Lung (tissue), 11 donors: ENCODE measurements at regions not wholly inside any gene's neighbourhood (a gene's known extent, or its start where the extent isn't known, plus 50 kb on each side); places are given as distances from the start of the nearest gene placed in this dataset.
A peak's percentile ranks its signal among the peaks of the same experiment; 100 is the strongest.

Experiments used
- ATAC-seq: fragments of 200-7000 bp; cut with Tn5 transposase; one replicate; pipeline ENCODE4 v1.9.1; 2020; ENCODE audit warnings: moderate number of reproducible peaks; ENCODE audit not compliant: insufficient read depth, low FRiP score
- DNase-seq, 3 donors: peaks; one replicate each; pipeline ENCODE4 v3.0.0-alpha.2; 2013 to 2017
- H3K27ac ChIP-seq, 2 donors: one replicate each; pipeline ENCODE4 v1.5.1; 2013; ENCODE audit warnings: mild to moderate bottlenecking in 2 of 2, moderate library complexity in 2 of 2, control low read depth in 1 of 2, inconsistent platforms in 1 of 2, low read depth in 1 of 2, low read length in 1 of 2
- H3K27me3 ChIP-seq, 3 donors: one replicate each; pipeline ENCODE4 v1.5.1; 2013; ENCODE audit warnings: low read length in 2 of 3; ENCODE audit not compliant: control insufficient read depth in 3 of 3, insufficient read depth in 3 of 3
- H3K36me3 ChIP-seq, 4 donors: one replicate each; pipeline ENCODE4 v1.5.1; 2013; ENCODE audit warnings: low read length in 4 of 4, mild to moderate bottlenecking in 1 of 4, moderate library complexity in 1 of 4; ENCODE audit not compliant: control insufficient read depth in 4 of 4, insufficient read depth in 4 of 4
- H3K4me1 ChIP-seq, 5 donors: one replicate each; pipeline ENCODE4 v1.5.1; 2013; ENCODE audit warnings: low read length in 5 of 5, mild to moderate bottlenecking in 2 of 5, moderate library complexity in 1 of 5; ENCODE audit not compliant: control insufficient read depth in 5 of 5, insufficient read depth in 5 of 5
- H3K4me3 ChIP-seq: one replicate; pipeline ENCODE4 v1.5.1; 2013; ENCODE audit warnings: mild to moderate bottlenecking, control low read depth, moderate library complexity
- H3K9ac ChIP-seq, 2 donors: one replicate each; pipeline ENCODE4 v1.5.1; 2013; ENCODE audit warnings: low read length in 2 of 2, control low read depth in 1 of 2; ENCODE audit not compliant: insufficient read depth in 1 of 2
- H3K9me3 ChIP-seq, 4 donors: one replicate each; pipeline ENCODE4 v1.5.1; 2013; ENCODE audit warnings: low read length in 3 of 4, mild to moderate bottlenecking in 1 of 4, moderate library complexity in 1 of 4; ENCODE audit not compliant: control insufficient read depth in 4 of 4, insufficient read depth in 3 of 4
- WGBS, 2 donors: extraction: QIAGEN DNeasy Blood & Tissue Kit; methylation state at CpG; one replicate each; pipeline ENCODE4 v1.1.7; 2013; 5-methylcytosine and 5-hydroxymethylcytosine counted together
- TF ChIP-seq, protein P1 (sequence below): IDR thresholded peaks from 2 replicates; pipeline ENCODE4 v1.5.1; 2012; ENCODE audit warnings: mild to moderate bottlenecking; ENCODE audit errors: control extremely low read depth, extremely low read depth
- donor health status: control.
- donor health status: control.
- donor health status: Bipolar disorder and iron deficiency.
- donor health status: healthy.
- donor health status: DM: yes; HTN: yes; CAD: no.

DNA sequence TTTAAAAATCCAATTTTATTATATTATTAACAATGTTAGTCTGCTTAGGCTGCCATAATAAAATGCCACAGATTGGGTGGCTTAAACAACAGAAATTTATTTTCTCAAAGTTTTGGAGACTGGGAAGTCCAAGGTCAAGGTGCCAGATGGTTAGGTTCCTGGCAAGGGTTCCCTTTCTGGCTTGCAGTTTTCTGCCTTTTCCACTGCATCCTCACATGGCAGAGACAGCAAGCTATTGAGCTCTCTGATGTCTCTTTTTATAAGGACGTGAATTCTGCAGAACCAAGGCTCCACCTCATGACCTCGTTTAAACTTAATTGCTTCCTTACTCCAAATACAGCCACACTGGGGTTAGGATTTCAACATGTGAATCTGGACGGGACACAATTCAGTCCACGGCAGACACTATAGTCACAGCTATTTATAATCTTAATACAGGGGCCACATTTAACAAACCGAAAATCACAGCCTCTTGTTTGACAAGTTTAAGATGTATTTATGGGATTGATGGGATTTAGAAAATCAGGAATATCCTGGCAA lies 174.9 kb upstream of the PUM3 start:
- WGBS, 2 donors: 45 to 58% methylated on average over 5 of the region's 5 CpGs
- TF ChIP-seq, protein P1, sequence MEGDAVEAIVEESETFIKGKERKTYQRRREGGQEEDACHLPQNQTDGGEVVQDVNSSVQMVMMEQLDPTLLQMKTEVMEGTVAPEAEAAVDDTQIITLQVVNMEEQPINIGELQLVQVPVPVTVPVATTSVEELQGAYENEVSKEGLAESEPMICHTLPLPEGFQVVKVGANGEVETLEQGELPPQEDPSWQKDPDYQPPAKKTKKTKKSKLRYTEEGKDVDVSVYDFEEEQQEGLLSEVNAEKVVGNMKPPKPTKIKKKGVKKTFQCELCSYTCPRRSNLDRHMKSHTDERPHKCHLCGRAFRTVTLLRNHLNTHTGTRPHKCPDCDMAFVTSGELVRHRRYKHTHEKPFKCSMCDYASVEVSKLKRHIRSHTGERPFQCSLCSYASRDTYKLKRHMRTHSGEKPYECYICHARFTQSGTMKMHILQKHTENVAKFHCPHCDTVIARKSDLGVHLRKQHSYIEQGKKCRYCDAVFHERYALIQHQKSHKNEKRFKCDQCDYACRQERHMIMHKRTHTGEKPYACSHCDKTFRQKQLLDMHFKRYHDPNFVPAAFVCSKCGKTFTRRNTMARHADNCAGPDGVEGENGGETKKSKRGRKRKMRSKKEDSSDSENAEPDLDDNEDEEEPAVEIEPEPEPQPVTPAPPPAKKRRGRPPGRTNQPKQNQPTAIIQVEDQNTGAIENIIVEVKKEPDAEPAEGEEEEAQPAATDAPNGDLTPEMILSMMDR: no peak
- H3K27ac ChIP-seq: no peak overlapping the region
- no peaks in the 10 kb centered on the region for H3K36me3 ChIP-seq
- DNase-seq: no peak
- no peak overlapping the region for H3K9ac ChIP-seq
- peaks cover 0 to 7% (median 0%) of the 10 kb centered on the region in 5 donors for H3K4me1 ChIP-seq
- H3K9me3 ChIP-seq: no peaks in the 10 kb centered on the region
- H3K4me3 ChIP-seq: no peak overlapping the region
- peaks cover 0 to 4% (median 2%) of the 10 kb centered on the region in 3 donors for H3K27me3 ChIP-seq
- ATAC-seq: no peak

DNA sequence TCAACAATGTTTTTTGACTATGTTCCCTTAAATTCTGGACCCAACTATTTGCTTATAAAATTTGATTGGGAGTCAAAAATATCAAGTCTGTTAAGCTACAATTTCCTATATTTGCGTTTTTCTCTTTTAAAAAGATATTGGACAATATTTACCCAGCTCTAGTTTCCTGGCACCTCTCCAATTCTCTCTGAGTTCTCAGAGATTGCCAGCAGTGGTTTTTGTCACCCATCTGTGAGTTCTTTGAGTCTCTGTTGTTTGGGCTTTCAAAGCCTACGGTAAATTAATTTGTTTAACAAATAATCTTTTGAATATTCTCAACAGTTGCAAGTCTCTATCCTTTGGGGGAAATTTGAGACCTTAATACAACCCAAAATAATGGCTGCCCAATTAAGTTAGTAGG lies 174.2 kb upstream of the PUM3 start:
- DNase-seq: peak in 2 of 3 donors; percentile 22 to 47
- WGBS, 2 donors: 58 to 74% methylated on average over 2 of the region's 2 CpGs
- no peak for ATAC-seq

DNA sequence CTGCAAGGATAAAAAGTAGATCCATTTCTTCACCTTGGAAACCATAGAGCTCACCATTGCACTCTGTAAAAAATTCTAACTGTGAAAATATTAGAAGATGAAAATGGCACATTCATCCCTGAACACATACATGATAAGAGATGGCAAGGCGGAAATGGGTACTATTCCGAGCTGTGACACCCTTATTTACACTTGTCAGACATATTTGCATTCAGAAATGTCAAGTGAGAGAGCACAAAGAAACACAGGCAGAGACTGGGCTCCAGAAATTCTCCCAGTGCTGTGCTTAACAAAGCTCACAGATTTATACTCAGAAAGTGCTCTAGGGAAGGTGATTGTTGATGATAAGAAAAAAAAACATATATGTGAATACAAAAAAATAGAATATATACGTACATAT lies 170.3 kb upstream of the PUM3 start:
- WGBS, 2 donors: 49 to 80% methylated on average over 3 of the region's 3 CpGs
- no peak overlapping the region for H3K4me3 ChIP-seq
- no peaks in the 10 kb centered on the region for H3K27me3 ChIP-seq
- H3K9ac ChIP-seq: no peak overlapping the region
- H3K36me3 ChIP-seq: no peaks in the 10 kb centered on the region
- no peaks in the 10 kb centered on the region for H3K4me1 ChIP-seq
- TF ChIP-seq, protein P1: no peak
- H3K9me3 ChIP-seq: no peaks in the 10 kb centered on the region
- DNase-seq: no peak
- ATAC-seq: no peak
- H3K27ac ChIP-seq: no peak overlapping the region

More for the DNA sequence above, 174.2 kb upstream of the PUM3 start:
- no peak overlapping the region for H3K4me3 ChIP-seq
- TF ChIP-seq, protein P1: no peak
- H3K27me3 ChIP-seq: peaks cover 0 to 4% (median 2%) of the 10 kb centered on the region in 3 donors
- no peaks in the 10 kb centered on the region for H3K36me3 ChIP-seq
- H3K27ac ChIP-seq: no peak overlapping the region
- H3K4me1 ChIP-seq: peaks cover 0 to 7% (median 0%) of the 10 kb centered on the region in 5 donors
- no peaks in the 10 kb centered on the region for H3K9me3 ChIP-seq
- H3K9ac ChIP-seq: no peak overlapping the region

DNA sequence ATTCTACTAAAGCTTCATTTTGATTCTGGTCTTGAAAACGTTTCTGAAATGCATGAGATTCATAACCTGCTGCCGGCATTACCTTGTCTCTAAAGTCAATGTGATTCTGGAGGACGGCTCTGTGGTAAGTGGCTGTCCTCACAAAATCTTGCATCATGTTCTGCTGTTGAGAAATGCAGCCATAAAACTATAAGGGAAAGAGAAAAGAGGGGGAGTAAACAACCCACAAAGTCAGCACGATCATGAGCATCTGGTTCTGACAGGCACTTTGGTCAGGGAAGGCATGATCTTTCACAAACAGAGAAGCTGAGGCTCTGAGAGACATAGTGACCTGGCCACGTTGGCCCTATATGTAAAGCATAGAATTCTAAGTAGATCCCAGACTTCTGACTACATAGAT lies 168.9 kb upstream of the PUM3 start:
- Histone ChIP-seq H3K4me1 (no peaks in the 10 kb centered on the region), H3K9ac (no peak overlapping the region), H3K9me3 (no peaks in the 10 kb centered on the region), H3K4me3 (no peak overlapping the region), H3K36me3 (no peaks in the 10 kb centered on the region), H3K27ac (no peak overlapping the region), H3K27me3 (no peaks in the 10 kb centered on the region)
- ATAC-seq: no peak
- WGBS, 2 donors: 44 to 73% methylated on average over 5 of the region's 5 CpGs
- TF ChIP-seq, protein P1: no peak
- no peak for DNase-seq
